H1 (cell line): ENCODE measurements at regions not wholly inside any gene's neighbourhood (a gene's known extent, or its start where the extent isn't known, plus 50 kb on each side); places are given as distances from the start of the nearest gene placed in this dataset.

Experiments
- CTCF ChIA-PET: fragments of 300-600 bp; sonication (Branson Sonifier 250); formaldehyde crosslinking; loops from one replicate; lab custom pipeline; 2021; ENCODE audit not compliant: partially characterized antibody; lab: Charles Lee
- POLR2A ChIA-PET: fragments of 300-600 bp; sonication (Branson Sonifier 250); formaldehyde crosslinking; loops from one replicate; lab custom pipeline; 2021; ENCODE audit warnings: inconsistent platforms; ENCODE audit not compliant: partially characterized antibody; lab: Charles Lee
- DNase-seq, 2 experiments: peaks; one replicate each; pipeline versions ENCODE4 v3.0.0 to v3.0.0-alpha.2; 2010 to 2022; ENCODE audit warnings: low spot score in 2 of 2, low read depth in 1 of 2, mixed read lengths in 1 of 2
- FAIRE-seq: peaks from 2 replicates; lab custom pipeline; 2011; peaks lifted over from hg19 to GRCh38; lab: Jason Lieb, UNC
- H2AFZ ChIP-seq: 2 replicates; pipeline ENCODE4 v1.8.1; 2012; ENCODE audit warnings: low read length, inconsistent platforms
- H2AK5ac ChIP-seq: 2 replicates; pipeline ENCODE4 v1.6.1; 2013; ENCODE audit warnings: low read depth, low read length
- H2BK120ac ChIP-seq: replicated peaks from 2 replicates; pipeline ENCODE3; 2013; ENCODE audit warnings: low read depth, low read length, inconsistent platforms
- H2BK12ac ChIP-seq: 2 replicates; pipeline ENCODE4 v1.6.1; 2013; ENCODE audit warnings: low read depth, low read length
- H2BK15ac ChIP-seq: 2 replicates; pipeline ENCODE4 v1.6.1; 2013; ENCODE audit warnings: low read length
- H2BK20ac ChIP-seq: 2 replicates; pipeline ENCODE4 v1.6.1; 2013; ENCODE audit warnings: low read length
- H2BK5ac ChIP-seq: 2 replicates; pipeline ENCODE4 v1.6.1; 2013; ENCODE audit warnings: low read depth, low read length
- H3K14ac ChIP-seq: 2 replicates; pipeline ENCODE4 v1.6.1; 2013; ENCODE audit warnings: inconsistent platforms; ENCODE audit not compliant: insufficient read length
- H3K18ac ChIP-seq: 2 replicates; pipeline ENCODE4 v1.6.1; 2013; ENCODE audit warnings: low read length; ENCODE audit errors: extremely low read depth
- H3K23ac ChIP-seq: 2 replicates; pipeline ENCODE4 v1.6.1; 2013; ENCODE audit warnings: inconsistent platforms; ENCODE audit not compliant: insufficient read length
- H3K23me2 ChIP-seq: 2 replicates; pipeline ENCODE4 v1.6.1; 2013; ENCODE audit warnings: low read depth, low read length
- H3K27ac ChIP-seq: 2 replicates; pipeline ENCODE4 v1.6.1; 2011; ENCODE audit warnings: low read depth, low read length, inconsistent platforms
- H3K27me3 ChIP-seq, 4 experiments: replicated peaks in 1 of 4; 1 replicate in 1 of 4; 2 replicates in 3 of 4; pipeline versions ENCODE4 v1.6.1 to v1.8.1; 2011 to 2013; ENCODE audit warnings: low read length in 3 of 4, mild to moderate bottlenecking in 3 of 4, inconsistent platforms in 2 of 4, mixed read lengths in 2 of 4, moderate library complexity in 1 of 4; ENCODE audit not compliant: control insufficient read depth in 3 of 4, insufficient read depth in 3 of 4; ENCODE audit errors: extremely low read depth in 1 of 4
- H3K36me3 ChIP-seq, 4 experiments: 2 replicates each; pipeline versions ENCODE4 v1.6.1 to v1.8.1; 2011 to 2013; ENCODE audit warnings: mild to moderate bottlenecking in 4 of 4, low read length in 3 of 4, moderate library complexity in 2 of 4, control low read depth in 1 of 4, inconsistent platforms in 1 of 4; ENCODE audit not compliant: insufficient read depth in 4 of 4, control insufficient read depth in 2 of 4
- H3K4ac ChIP-seq: replicated peaks from 2 replicates; pipeline ENCODE3; 2013; ENCODE audit warnings: low read length, low read depth, mixed read lengths, inconsistent platforms; ENCODE audit not compliant: insufficient read length
- H3K4me1 ChIP-seq, 4 experiments: replicated peaks in 1 of 4; 1 replicate in 1 of 4; 2 replicates in 3 of 4; pipeline versions ENCODE4 v1.6.1 to v1.8.1; 2011 to 2013; ENCODE audit warnings: low read length in 3 of 4, inconsistent platforms in 2 of 4, mixed read lengths in 1 of 4; ENCODE audit not compliant: insufficient read depth in 4 of 4, control insufficient read depth in 3 of 4
- H3K4me2 ChIP-seq, 2 experiments: 2 replicates each; pipeline versions ENCODE4 v1.6.1 to v1.8.1; 2011 to 2013; ENCODE audit warnings: low read depth in 2 of 2, low read length in 2 of 2, control low read depth in 1 of 2, inconsistent platforms in 1 of 2, mild to moderate bottlenecking in 1 of 2; ENCODE audit not compliant: insufficient read depth in 1 of 2
- H3K4me3 ChIP-seq, 4 experiments: fragments of 200-600, 300-600 bp in 1 of 4; sonication (generic), shearing (Covaris generic), sonication (Bioruptor Twin) in 1 of 4; 2 replicates each; pipeline versions ENCODE4 v1.5.1 to v1.8.1; 2011 to 2016; ENCODE audit warnings: low read length in 4 of 4, low read depth in 3 of 4, control low read depth in 2 of 4, inconsistent platforms in 2 of 4, mild to moderate bottlenecking in 2 of 4, mixed read lengths in 1 of 4, moderate library complexity in 1 of 4; ENCODE audit not compliant: insufficient read depth in 2 of 4; ENCODE audit errors: extremely low read depth in 1 of 4
- H3K56ac ChIP-seq: replicated peaks from 2 replicates; pipeline ENCODE3; 2013; ENCODE audit warnings: low read depth, mild to moderate bottlenecking, mixed read lengths, low read length, inconsistent platforms; ENCODE audit not compliant: insufficient read length
- H3K79me1 ChIP-seq: 2 replicates; pipeline ENCODE4 v1.6.1; 2013; ENCODE audit warnings: low read depth, low read length, control low read depth
- H3K79me2 ChIP-seq, 2 experiments: 2 replicates each; pipeline versions ENCODE4 v1.6.1 to v1.8.1; 2012 to 2013; ENCODE audit warnings: low read length in 2 of 2, mild to moderate bottlenecking in 2 of 2, inconsistent platforms in 1 of 2; ENCODE audit not compliant: insufficient read depth in 2 of 2, control insufficient read depth in 1 of 2
- H3K9ac ChIP-seq, 4 experiments: replicated peaks in 1 of 4; 1 replicate in 1 of 4; 2 replicates in 3 of 4; pipeline versions ENCODE4 v1.6.1 to v1.8.1; 2011 to 2013; ENCODE audit warnings: low read depth in 3 of 4, low read length in 3 of 4, control low read depth in 2 of 4, mild to moderate bottlenecking in 2 of 4, moderate library complexity in 2 of 4, inconsistent platforms in 1 of 4; ENCODE audit errors: extremely low read depth in 1 of 4
- H3K9me3 ChIP-seq, 2 experiments: 2 replicates each; pipeline versions ENCODE4 v1.6.1 to v1.8.1; 2012 to 2013; ENCODE audit warnings: mild to moderate bottlenecking in 2 of 2, moderate library complexity in 2 of 2, control low read depth in 1 of 2, inconsistent platforms in 1 of 2, low read depth in 1 of 2, low read length in 1 of 2, mixed read lengths in 1 of 2; ENCODE audit not compliant: insufficient read depth in 2 of 2
- H4K20me1 ChIP-seq, 2 experiments: replicated peaks in 1 of 2; 2 replicates each; pipeline versions ENCODE3 to v1.8.1; 2011 to 2013; ENCODE audit warnings: inconsistent platforms in 2 of 2, low read length in 2 of 2, mild to moderate bottlenecking in 1 of 2; ENCODE audit not compliant: insufficient read depth in 2 of 2, control insufficient read depth in 1 of 2
- H4K5ac ChIP-seq: 2 replicates; pipeline ENCODE4 v1.6.1; 2013; ENCODE audit warnings: low read length, low read depth, mixed read lengths, inconsistent platforms; ENCODE audit not compliant: insufficient read length
- H4K8ac ChIP-seq: 2 replicates; pipeline ENCODE4 v1.8.0; 2013; ENCODE audit warnings: mild to moderate bottlenecking, moderate library complexity, low read length, inconsistent platforms; ENCODE audit not compliant: insufficient read depth; ENCODE audit errors: extremely low read depth
- H4K91ac ChIP-seq: replicated peaks from 2 replicates; pipeline ENCODE3; 2013; ENCODE audit warnings: low read length, mixed read lengths, inconsistent platforms; ENCODE audit not compliant: insufficient read length
- ATF3 ChIP-seq: IDR thresholded peaks from 2 replicates; pipeline ENCODE4 v1.6.1; 2011; ENCODE audit warnings: low read depth, mild to moderate bottlenecking, low read length; ENCODE audit not compliant: insufficient read depth
- GABPA ChIP-seq: IDR thresholded peaks from 2 replicates; pipeline ENCODE4 v1.6.1; 2011; ENCODE audit warnings: mild to moderate bottlenecking, low read length, moderate library complexity, borderline replicate concordance; ENCODE audit not compliant: insufficient read depth
- JUN ChIP-seq: IDR thresholded peaks from 2 replicates; pipeline ENCODE4 v1.6.1; 2011; ENCODE audit warnings: low read depth, mild to moderate bottlenecking, improper control_type of control experiment, low read length
- KDM5A ChIP-seq: fragments of 200-600 bp; IDR thresholded peaks from 2 replicates; pipeline ENCODE4 v1.7.1; 2012; ENCODE audit warnings: mild to moderate bottlenecking, low read length, inconsistent platforms, mixed read lengths
- NANOG ChIP-seq: IDR thresholded peaks from 2 replicates; pipeline ENCODE4 v1.6.1; 2011; ENCODE audit warnings: low read length, low read depth, mild to moderate bottlenecking, inconsistent platforms; ENCODE audit not compliant: insufficient read depth, poor library complexity, severe bottlenecking
- RBBP5 ChIP-seq: IDR thresholded peaks from 2 replicates; pipeline ENCODE4 v1.7.1; 2012; ENCODE audit warnings: low read depth, mild to moderate bottlenecking, inconsistent platforms, low read length, moderate library complexity, borderline replicate concordance
- SIX5 ChIP-seq: IDR thresholded peaks from 2 replicates; pipeline ENCODE4 v1.6.1; 2011; ENCODE audit warnings: mild to moderate bottlenecking, low read depth, low read length
- TBP ChIP-seq: IDR thresholded peaks from 2 replicates; pipeline ENCODE4 v1.6.1; 2011; ENCODE audit warnings: low read depth, low read length, improper control_type of control experiment
- WGBS, 2 experiments: shearing (Covaris generic) in 1 of 2; methylation state at CpG; one replicate each; pipeline versions ENCODE4 v1.1.6 to v1.1.7; 2013 to 2015; ENCODE audit warnings: low lambda C conversion rate in 2 of 2, mixed read lengths in 2 of 2, inconsistent platforms in 1 of 2, low coverage in 1 of 2, missing lambda C conversion rate in 1 of 2; ENCODE audit not compliant: insufficient replicate concordance in 2 of 2, insufficient coverage in 1 of 2, insufficient read length in 1 of 2; ENCODE audit errors: extremely low coverage in 1 of 2, missing lambda C conversion rate in 1 of 2; 5-methylcytosine and 5-hydroxymethylcytosine counted together

- Histone ChIP-seq H2BK120ac (no peak overlapping the region), H4K91ac (no peak overlapping the region), H4K5ac (no peak overlapping the region), H3K18ac (no peak overlapping the region), H3K14ac (no peak overlapping the region), H3K23me2 (no peaks in the 10 kb centered on the region), H3K9ac (no peak overlapping the region), H3K27ac (no peak overlapping the region), H3K4me1 (no peaks in the 10 kb centered on the region), H3K36me3 (no peaks in the 10 kb centered on the region), H2BK15ac (no peak overlapping the region), H2BK20ac (no peak overlapping the region), H3K27me3 (no peaks in the 10 kb centered on the region), H3K4me2 (no peak overlapping the region), H4K20me1 (no peaks in the 10 kb centered on the region), H4K8ac (no peak overlapping the region; the same call in 1 of the 2 replicates), H3K4ac (no peak overlapping the region), H3K56ac (no peak overlapping the region), H2BK12ac (no peak overlapping the region), H3K4me3 (no peak overlapping the region), H2AK5ac (no peak overlapping the region), H3K79me2 (no peaks in the 10 kb centered on the region), H2BK5ac (no peak overlapping the region), H3K9me3 (no peaks in the 10 kb centered on the region), H2AFZ (peak overlapping the region; percentile 83; the same call in 1 of the 2 replicates), H3K79me1 (no peaks in the 10 kb centered on the region), H3K23ac (no peak overlapping the region)
- ChIA-PET POLR2A (no interaction called here), CTCF (interaction anchor here (1.1 to 1.5 kb wide), 3 partner anchors 8 to 17 kb away, joined by 3 to 4 read pairs (median 3); no protein-coding TSS in a partner anchor)
- FAIRE-seq (no peak), DNase-seq (no peak)
- peak; percentile 95 for TF ChIP-seq TBP
- TF ChIP-seq JUN = no peak
- TF ChIP-seq RBBP5 = no peak
- TF ChIP-seq ATF3 = no peak
- no peak for TF ChIP-seq NANOG
- TF ChIP-seq GABPA = no peak
- TF ChIP-seq KDM5A = no peak
- TF ChIP-seq SIX5 = no peak
- WGBS, 2 experiments = 90% methylated on average over 7 of the region's 7 CpGs; no CpG with 5 or more reads in 1 of the 2 experiments
These were observed 187.7 kb upstream of the CXCR4 start for GRCh38 chr2:136305517-136306192.
